ENCODE measurements at regions not wholly inside any gene's neighbourhood (a gene's known extent, or its start where the extent isn't known, plus 50 kb on each side); places are given as distances from the start of the nearest gene placed in this dataset.

- CTCF ChIA-PET: no interaction called here
- no peak overlapping the region for H2BK120ac ChIP-seq (ENCODE audit: low read depth, low read length)
- H2AK9ac ChIP-seq (replicated peaks; ENCODE audit: low read depth, low read length, poor library complexity): no peak overlapping the region
- H2BK20ac ChIP-seq (ENCODE audit: low read depth, low read length): no peak overlapping the region
- H3K9ac ChIP-seq (ENCODE audit: low read depth, low read length): no peak overlapping the region
- WGBS, 2 experiments (ENCODE audit: extremely low coverage in 2 of 2, insufficient read length in 1 of 2): 100% methylated on average over 1 of the region's 1 CpG; no CpG with 5 or more reads in 1 of the 2 experiments
- BruUV-seq (replicated peaks): no TSS peak
- ATAC-seq (ENCODE audit: low read depth): no peak
- H3K4ac ChIP-seq (ENCODE audit: low read depth, low read length): no peak overlapping the region
- no peak overlapping the region for H3K4me2 ChIP-seq (ENCODE audit: low read depth, low read length)
- H3K9me3 ChIP-seq (ENCODE audit: control insufficient read depth, insufficient read depth, low read length): no peaks in the 10 kb centered on the region
- H4K20me1 ChIP-seq (ENCODE audit: insufficient read depth, low read length): no peaks in the 10 kb centered on the region
- no peaks in the 10 kb centered on the region for H3K9me1 ChIP-seq (ENCODE audit: insufficient read depth, low read length)
- no peak overlapping the region for H2BK15ac ChIP-seq (ENCODE audit: low read depth, low read length)
- no peaks in the 10 kb centered on the region for H3K79me1 ChIP-seq (ENCODE audit: low read depth in 1 of 2, low read length in 2 of 2)
- H3K23ac ChIP-seq (ENCODE audit: low read depth, low read length): no peak overlapping the region
- no peak for DNase-seq
- no peak overlapping the region for H2BK5ac ChIP-seq (ENCODE audit: low read depth, low read length, poor library complexity, severe bottlenecking)
- no peak overlapping the region for H2AFZ ChIP-seq (replicated peaks; ENCODE audit: low read length, poor library complexity)
- H4K5ac ChIP-seq (ENCODE audit: low read depth, low read length): no peak overlapping the region
- H3K4me1 ChIP-seq (ENCODE audit: control insufficient read depth, insufficient read depth, low read length): no peaks in the 10 kb centered on the region
- 0 out of 2 replicates have a peak, but pooled peaks cover 2% of the 10 kb centered on the region for H3K27me3 ChIP-seq (ENCODE audit: control insufficient read depth, insufficient read depth, low read length)
- no peak overlapping the region for H3K56ac ChIP-seq (ENCODE audit: extremely low read depth, insufficient read depth, low read length)
- no peak overlapping the region for H3K14ac ChIP-seq (replicated peaks; ENCODE audit: low read depth, low read length)
- POLR2A ChIA-PET (ENCODE audit: unreplicated experiment): no interaction called here
- H3K4me3 ChIP-seq (ENCODE audit: insufficient read depth, low read depth, low read length): no peak overlapping the region
- no peak overlapping the region for H4K91ac ChIP-seq (ENCODE audit: insufficient read depth, low read depth, low read length)
- dilution Hi-C loops (cut with HindIII; ENCODE audit: low sequenced_read_pairs, unreplicated experiment): no loop called here
- H3K36me3 ChIP-seq (ENCODE audit: control insufficient read depth, insufficient read depth, low read length): no peaks in the 10 kb centered on the region
- no peak overlapping the region for H3K27ac ChIP-seq (ENCODE audit: insufficient read depth, low read length)
- H4K8ac ChIP-seq (ENCODE audit: low read depth in 2 of 2, low read length in 2 of 2): no peak overlapping the region
- H3K18ac ChIP-seq (ENCODE audit: low read depth, low read length): no peak overlapping the region
- intact Hi-C loops (cut with micrococcal nuclease): no loop called here
- H2AK5ac ChIP-seq (ENCODE audit: low read depth, low read length): no peak overlapping the region
- in situ Hi-C loops (cut with MboI; ENCODE audit: low sequenced_read_pairs): no loop called here
- TF ChIP-seq NFE2L2 (IDR thresholded peaks at IDR 0.05; ENCODE audit: low read depth, low read length): no peak
- TF ChIP-seq SMC3 (IDR thresholded peaks at IDR 0.05; ENCODE audit: low read depth, low read length): no peak
- TF ChIP-seq RAD21 (IDR thresholded peaks at IDR 0.05; ENCODE audit: low read length): no peak
- TF ChIP-seq ELK1 (IDR thresholded peaks at IDR 0.05; ENCODE audit: borderline replicate concordance, low read depth, low read length): no peak
- TF ChIP-seq RFX5 (IDR thresholded peaks at IDR 0.05; ENCODE audit: low read depth, low read length): no peak
- TF ChIP-seq, protein P1, sequence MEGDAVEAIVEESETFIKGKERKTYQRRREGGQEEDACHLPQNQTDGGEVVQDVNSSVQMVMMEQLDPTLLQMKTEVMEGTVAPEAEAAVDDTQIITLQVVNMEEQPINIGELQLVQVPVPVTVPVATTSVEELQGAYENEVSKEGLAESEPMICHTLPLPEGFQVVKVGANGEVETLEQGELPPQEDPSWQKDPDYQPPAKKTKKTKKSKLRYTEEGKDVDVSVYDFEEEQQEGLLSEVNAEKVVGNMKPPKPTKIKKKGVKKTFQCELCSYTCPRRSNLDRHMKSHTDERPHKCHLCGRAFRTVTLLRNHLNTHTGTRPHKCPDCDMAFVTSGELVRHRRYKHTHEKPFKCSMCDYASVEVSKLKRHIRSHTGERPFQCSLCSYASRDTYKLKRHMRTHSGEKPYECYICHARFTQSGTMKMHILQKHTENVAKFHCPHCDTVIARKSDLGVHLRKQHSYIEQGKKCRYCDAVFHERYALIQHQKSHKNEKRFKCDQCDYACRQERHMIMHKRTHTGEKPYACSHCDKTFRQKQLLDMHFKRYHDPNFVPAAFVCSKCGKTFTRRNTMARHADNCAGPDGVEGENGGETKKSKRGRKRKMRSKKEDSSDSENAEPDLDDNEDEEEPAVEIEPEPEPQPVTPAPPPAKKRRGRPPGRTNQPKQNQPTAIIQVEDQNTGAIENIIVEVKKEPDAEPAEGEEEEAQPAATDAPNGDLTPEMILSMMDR (conservative IDR thresholded peaks at IDR 0.05; ENCODE audit: low read depth, low read length): no peak
- TF ChIP-seq, protein P2, sequence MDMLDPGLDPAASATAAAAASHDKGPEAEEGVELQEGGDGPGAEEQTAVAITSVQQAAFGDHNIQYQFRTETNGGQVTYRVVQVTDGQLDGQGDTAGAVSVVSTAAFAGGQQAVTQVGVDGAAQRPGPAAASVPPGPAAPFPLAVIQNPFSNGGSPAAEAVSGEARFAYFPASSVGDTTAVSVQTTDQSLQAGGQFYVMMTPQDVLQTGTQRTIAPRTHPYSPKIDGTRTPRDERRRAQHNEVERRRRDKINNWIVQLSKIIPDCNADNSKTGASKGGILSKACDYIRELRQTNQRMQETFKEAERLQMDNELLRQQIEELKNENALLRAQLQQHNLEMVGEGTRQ (IDR thresholded peaks at IDR 0.05; ENCODE audit: low read depth, low read length): no peak
- TF ChIP-seq CHD1 (IDR thresholded peaks at IDR 0.05; ENCODE audit: low read depth, low read length): no peak
- no peak for TF ChIP-seq MAZ (IDR thresholded peaks at IDR 0.05; ENCODE audit: borderline replicate concordance, low read depth, low read length)
- TF ChIP-seq MXI1 (IDR thresholded peaks at IDR 0.05; ENCODE audit: borderline replicate concordance, low read depth, low read length): no peak
- TF ChIP-seq RCOR1 (IDR thresholded peaks at IDR 0.05; ENCODE audit: insufficient replicate concordance, low read length): no peak
- TF ChIP-seq CEBPB (IDR thresholded peaks at IDR 0.05; ENCODE audit: low read depth, low read length): no peak
- no peak for TF ChIP-seq BHLHE40 (IDR thresholded peaks at IDR 0.05; ENCODE audit: low read depth, low read length)
- TF ChIP-seq POLR2A (IDR thresholded peaks at IDR 0.05; ENCODE audit: low read depth, low read length): no peak
- no peak for TF ChIP-seq FOS (IDR thresholded peaks at IDR 0.05; ENCODE audit: low read depth, low read length)
- TF ChIP-seq MAFK (IDR thresholded peaks at IDR 0.05; ENCODE audit: low read depth, low read length): no peak
These were observed 289.1 kb upstream of the TMTC1 start for GRCh38 chr12:30072824-30073223.
